CD4-positive, alpha-beta T cell (primary cell): ENCODE measurements at regions not wholly inside any gene's neighbourhood (a gene's known extent, or its start where the extent isn't known, plus 50 kb on each side); places are given as distances from the start of the nearest gene placed in this dataset.

ENCODE experiments used
- ATAC-seq: fragments of 200-7000 bp; cut with Tn5 transposase; one replicate; pipeline ENCODE4 v1.10.0; 2022; ENCODE audit warnings: mild to moderate bottlenecking; ENCODE audit not compliant: poor library complexity
- CTCF ChIA-PET: fragments of 350-600 bp; sonication (Branson Sonifier 250); formaldehyde crosslinking; loops from one replicate; lab custom pipeline; 2021; ENCODE audit warnings: antibody characterized with exemption, inconsistent platforms; lab: Charles Lee
- POLR2A ChIA-PET: fragments of 350-600 bp; sonication (Branson Sonifier 250); formaldehyde crosslinking; loops from one replicate; lab custom pipeline; 2021; ENCODE audit warnings: antibody characterized with exemption, inconsistent platforms; lab: Charles Lee
- DNase-seq, 14 experiments: peaks; one replicate each; pipeline ENCODE4 v3.0.0-alpha.2; 2013 to 2020; ENCODE audit warnings: mixed read lengths in 2 of 14
- H3K27ac ChIP-seq, 2 donors: one replicate each; pipeline versions ENCODE4 v1.5.1 to v1.7.0; 2013; ENCODE audit warnings: low read length in 2 of 2, low read depth in 1 of 2, mild to moderate bottlenecking in 1 of 2
- H3K27me3 ChIP-seq, 2 experiments: 1 replicate in 1 of 2; 2 replicates in 1 of 2; pipeline versions ENCODE4 v1.6.1 to v1.7.0; 2013; ENCODE audit warnings: low read length in 2 of 2, control low read depth in 1 of 2, mild to moderate bottlenecking in 1 of 2, moderate library complexity in 1 of 2; ENCODE audit not compliant: insufficient read depth in 2 of 2, control insufficient read depth in 1 of 2
- H3K36me3 ChIP-seq: one replicate; pipeline ENCODE4 v1.6.1; 2013; ENCODE audit warnings: low read length, control low read depth; ENCODE audit not compliant: insufficient read depth
- H3K4me1 ChIP-seq: one replicate; pipeline ENCODE4 v1.6.1; 2013; ENCODE audit warnings: low read length, control low read depth; ENCODE audit not compliant: insufficient read depth
- H3K4me3 ChIP-seq: one replicate; pipeline ENCODE4 v1.5.1; 2013; ENCODE audit warnings: mild to moderate bottlenecking, low read length, moderate library complexity
- H3K9me3 ChIP-seq, 2 experiments: 1 replicate in 1 of 2; 2 replicates in 1 of 2; pipeline versions ENCODE4 v1.6.1 to v1.7.0; 2013; ENCODE audit warnings: low read length in 2 of 2, mild to moderate bottlenecking in 2 of 2, control low read depth in 1 of 2, moderate library complexity in 1 of 2; ENCODE audit not compliant: control insufficient read depth in 1 of 2, insufficient read depth in 1 of 2
- H3K27ac Mint-ChIP-seq: one replicate; pipeline ENCODE4 v1.8.0; 2020; ENCODE audit warnings: mixed read lengths
- H3K27me3 Mint-ChIP-seq: one replicate; pipeline ENCODE4 v1.8.0; 2021; ENCODE audit warnings: mixed read lengths
- H3K36me3 Mint-ChIP-seq: one replicate; pipeline ENCODE4 v1.8.0; 2021; ENCODE audit warnings: low read depth, mixed read lengths
- H3K4me1 Mint-ChIP-seq: one replicate; pipeline ENCODE4 v1.8.0; 2021; ENCODE audit warnings: low read depth, mixed read lengths
- H3K4me3 Mint-ChIP-seq: one replicate; pipeline ENCODE4 v1.8.0; 2020; ENCODE audit warnings: mild to moderate bottlenecking, mixed read lengths
- H3K9me3 Mint-ChIP-seq: one replicate; pipeline ENCODE4 v1.8.0; 2020; ENCODE audit warnings: mixed read lengths
- CTCF ChIP-seq: fragments of 200-600 bp; IDR thresholded peaks from one replicate; pipeline ENCODE4 v1.8.0; 2022; ENCODE audit warnings: antibody characterized with exemption, mild to moderate bottlenecking
- intact Hi-C, 2 experiments: fragments of 100-400 bp; cut with DNase I in 1 of 2; cut with micrococcal nuclease in 1 of 2; formaldehyde crosslinking; loops; one replicate each; pipeline versions ENCODE4 v1.15.1 to v1.9.0; 2023 to 2025; cut with DNase I, micrococcal nuclease

- no peak overlapping the region for H3K4me3 Mint-ChIP-seq
- no peaks in the 10 kb centered on the region for H3K36me3 Mint-ChIP-seq
- peaks cover 0 to 10% of the 10 kb centered on the region in 2 experiments for H3K9me3 ChIP-seq
- no peak overlapping the region for H3K4me3 ChIP-seq
- H3K4me1 ChIP-seq: no peaks in the 10 kb centered on the region
- ATAC-seq (no peak), DNase-seq (peak in 1 of 14 experiments; percentile 16)
- no peaks in the 10 kb centered on the region for H3K27me3 ChIP-seq
- no peaks in the 10 kb centered on the region for H3K36me3 ChIP-seq
- H3K9me3 Mint-ChIP-seq: no peaks in the 10 kb centered on the region
- no peaks in the 10 kb centered on the region for H3K27me3 Mint-ChIP-seq
- TF ChIP-seq CTCF: no peak
- ChIA-PET POLR2A (no interaction called here), CTCF (no interaction called here)
- intact Hi-C loops: no loop called here
- H3K27ac Mint-ChIP-seq: no peak overlapping the region
- H3K27ac ChIP-seq: no peak overlapping the region
- no peaks in the 10 kb centered on the region for H3K4me1 Mint-ChIP-seq
These were observed 302.2 kb downstream of the RPS24 start for GRCh38 chr10:78335691-78336401.

DNA sequence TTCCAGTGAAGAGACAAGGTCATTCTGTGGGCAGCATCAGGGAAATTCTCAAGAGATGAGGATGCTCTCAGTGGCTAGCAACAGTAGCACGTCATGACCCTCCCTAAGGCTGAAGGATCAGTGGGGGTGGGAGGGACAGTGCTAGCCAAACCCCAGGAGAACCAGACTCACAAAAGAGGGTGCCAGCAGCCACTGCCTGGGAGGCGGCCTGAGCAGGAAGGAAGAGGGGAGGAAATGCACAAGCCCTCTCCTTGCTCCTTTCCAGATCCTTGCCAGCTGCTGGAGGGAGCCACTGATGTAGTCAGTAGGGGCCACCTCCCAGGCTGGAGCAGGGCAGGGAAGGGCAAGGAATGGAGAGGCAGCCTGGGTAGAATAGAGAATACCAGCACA lies 302.7 kb downstream of the RPS24 start:
- no peak overlapping the region for H3K4me3 ChIP-seq
- no peak overlapping the region for H3K27ac Mint-ChIP-seq
- H3K4me1 ChIP-seq: no peaks in the 10 kb centered on the region
- no peaks in the 10 kb centered on the region for H3K36me3 Mint-ChIP-seq
- intact Hi-C loops: no loop called here
- no peaks in the 10 kb centered on the region for H3K27me3 Mint-ChIP-seq
- H3K9me3 Mint-ChIP-seq: no peaks in the 10 kb centered on the region
- no peaks in the 10 kb centered on the region for H3K36me3 ChIP-seq
- no peak for TF ChIP-seq CTCF
- no peak overlapping the region for H3K4me3 Mint-ChIP-seq
- no peaks in the 10 kb centered on the region for H3K27me3 ChIP-seq
- no peaks in the 10 kb centered on the region for H3K4me1 Mint-ChIP-seq
- peaks cover 0 to 10% of the 10 kb centered on the region in 2 experiments for H3K9me3 ChIP-seq
- H3K27ac ChIP-seq: no peak overlapping the region
- ATAC-seq (no peak), DNase-seq (no peak)
- ChIA-PET CTCF (no interaction called here), POLR2A (no interaction called here)

DNA sequence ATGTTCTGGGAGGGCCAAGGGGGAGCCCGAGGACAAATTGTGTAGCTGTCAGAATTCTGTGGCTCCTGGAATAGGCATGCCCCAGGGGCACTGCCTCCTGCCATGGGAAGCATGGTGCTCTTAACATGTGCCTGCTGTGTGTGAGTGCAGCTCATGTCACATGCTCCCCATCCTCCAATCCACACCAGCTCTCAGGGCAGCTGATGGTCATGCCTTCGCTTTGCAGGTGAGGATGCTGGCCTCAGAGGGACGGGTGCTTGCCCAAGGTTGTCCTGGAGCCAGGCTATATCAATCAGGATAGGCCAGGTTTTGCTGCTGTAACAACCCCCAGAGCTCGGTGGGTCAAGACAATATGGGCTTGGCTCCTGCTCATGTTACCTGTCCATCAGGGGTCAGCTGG lies 303.4 kb downstream of the RPS24 start:
- H3K27me3 ChIP-seq: no peaks in the 10 kb centered on the region
- H3K9me3 ChIP-seq: peaks cover 0 to 10% of the 10 kb centered on the region in 2 experiments
- H3K4me1 Mint-ChIP-seq: no peaks in the 10 kb centered on the region
- POLR2A ChIA-PET: no interaction called here
- no peak overlapping the region for H3K4me3 ChIP-seq
- ATAC-seq (no peak), DNase-seq (peak in 1 of 14 experiments; percentile 10)
- no peaks in the 10 kb centered on the region for H3K27me3 Mint-ChIP-seq
- H3K36me3 ChIP-seq: no peaks in the 10 kb centered on the region
- H3K27ac ChIP-seq: no peak overlapping the region
- intact Hi-C loops: no loop called here
- H3K27ac Mint-ChIP-seq: no peak overlapping the region
- TF ChIP-seq CTCF: no peak
- H3K9me3 Mint-ChIP-seq: no peaks in the 10 kb centered on the region
- no peaks in the 10 kb centered on the region for H3K4me1 ChIP-seq
- CTCF ChIA-PET: no interaction called here
- H3K36me3 Mint-ChIP-seq: no peaks in the 10 kb centered on the region
- H3K4me3 Mint-ChIP-seq: no peak overlapping the region
